ENCODE measurements at regions not wholly inside any gene's neighbourhood (a gene's known extent, or its start where the extent isn't known, plus 50 kb on each side); places are given as distances from the start of the nearest gene placed in this dataset.

DNA sequence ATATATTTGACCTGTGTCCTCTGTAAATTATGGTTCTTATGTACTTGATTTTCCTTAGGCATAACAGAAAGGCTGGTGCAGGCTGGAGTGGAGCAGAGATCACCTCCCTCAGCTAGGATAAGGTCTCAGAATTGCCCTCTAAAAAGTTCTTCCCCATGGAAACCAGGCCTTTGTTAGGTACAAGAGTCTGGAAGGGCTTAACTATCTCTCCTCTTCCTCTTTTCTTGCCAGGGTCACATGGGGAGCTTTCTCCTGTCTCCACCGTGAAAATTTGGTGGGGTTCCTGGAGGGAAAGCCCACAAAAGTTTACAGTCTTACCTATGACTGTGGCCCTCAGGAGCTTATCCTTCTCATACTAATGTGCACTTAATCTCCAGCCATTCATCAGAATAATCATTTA lies 633.2 kb downstream of the MCTP2 start:
- TF ChIP-seq, protein P1, sequence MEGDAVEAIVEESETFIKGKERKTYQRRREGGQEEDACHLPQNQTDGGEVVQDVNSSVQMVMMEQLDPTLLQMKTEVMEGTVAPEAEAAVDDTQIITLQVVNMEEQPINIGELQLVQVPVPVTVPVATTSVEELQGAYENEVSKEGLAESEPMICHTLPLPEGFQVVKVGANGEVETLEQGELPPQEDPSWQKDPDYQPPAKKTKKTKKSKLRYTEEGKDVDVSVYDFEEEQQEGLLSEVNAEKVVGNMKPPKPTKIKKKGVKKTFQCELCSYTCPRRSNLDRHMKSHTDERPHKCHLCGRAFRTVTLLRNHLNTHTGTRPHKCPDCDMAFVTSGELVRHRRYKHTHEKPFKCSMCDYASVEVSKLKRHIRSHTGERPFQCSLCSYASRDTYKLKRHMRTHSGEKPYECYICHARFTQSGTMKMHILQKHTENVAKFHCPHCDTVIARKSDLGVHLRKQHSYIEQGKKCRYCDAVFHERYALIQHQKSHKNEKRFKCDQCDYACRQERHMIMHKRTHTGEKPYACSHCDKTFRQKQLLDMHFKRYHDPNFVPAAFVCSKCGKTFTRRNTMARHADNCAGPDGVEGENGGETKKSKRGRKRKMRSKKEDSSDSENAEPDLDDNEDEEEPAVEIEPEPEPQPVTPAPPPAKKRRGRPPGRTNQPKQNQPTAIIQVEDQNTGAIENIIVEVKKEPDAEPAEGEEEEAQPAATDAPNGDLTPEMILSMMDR (conservative IDR thresholded peaks at IDR 0.05 in 1 of 2, IDR thresholded peaks at IDR 0.05 in 1 of 2; ENCODE audit: extremely low read depth in 1 of 2, insufficient read depth in 1 of 2, low read depth in 1 of 2, low read length in 2 of 2) = no peak
- no peak for TF ChIP-seq EZH2 (IDR thresholded peaks at IDR 0.05; ENCODE audit: borderline replicate concordance, low read length)
